ENCODE measurements at regions not wholly inside any gene's neighbourhood (a gene's known extent, or its start where the extent isn't known, plus 50 kb on each side); places are given as distances from the start of the nearest gene placed in this dataset.

DNA sequence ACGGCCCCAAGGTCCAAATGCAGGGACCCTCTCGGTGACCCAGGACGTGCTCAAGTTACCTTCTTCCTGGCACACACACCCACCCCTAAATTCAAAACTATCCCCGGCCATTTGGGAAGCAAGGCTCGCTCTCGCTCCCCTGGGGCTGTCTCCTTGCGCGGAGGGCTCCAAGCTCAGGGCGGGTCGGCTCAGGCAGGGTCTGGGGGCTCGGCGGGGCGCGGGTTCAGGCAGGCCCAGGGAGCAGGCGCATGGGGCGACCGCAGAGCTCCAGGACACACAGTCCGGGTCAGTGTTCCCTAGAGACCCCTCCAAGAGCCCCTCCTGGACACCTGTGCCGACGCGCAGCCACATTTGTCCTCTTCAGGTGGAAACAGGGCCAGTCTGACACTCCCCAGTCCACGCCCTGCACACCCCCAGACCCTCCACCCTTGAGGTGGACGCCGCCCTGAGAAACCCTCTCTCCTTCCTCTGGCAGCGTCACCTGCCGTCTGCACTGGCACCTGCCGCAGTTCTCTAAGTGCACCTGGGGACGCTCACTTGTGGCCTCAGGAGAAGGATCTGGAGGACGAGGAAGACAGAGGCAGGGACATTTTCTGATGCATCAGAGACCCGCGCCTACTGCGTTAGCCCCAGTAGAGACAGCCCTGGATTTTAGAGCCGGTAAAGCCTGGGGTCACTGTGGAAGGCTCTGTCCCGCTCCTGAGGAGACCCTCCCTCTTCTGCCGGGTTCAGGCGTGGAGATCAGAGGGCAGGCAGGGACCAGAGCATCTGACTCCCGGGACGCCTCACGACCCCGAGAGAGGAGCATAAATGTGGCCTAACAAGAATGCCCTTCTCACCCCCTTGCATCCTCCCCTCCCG is 138.8 kb downstream of the TWIST2 start:
- Histone ChIP-seq H3K27me3 (peaks cover 0 to 13% of the 10 kb centered on the region in 2 donors), H3K36me3 (no peaks in the 10 kb centered on the region), H3K9me3 (no peaks in the 10 kb centered on the region), H3K4me3 (no peak overlapping the region), H3K4me1 (no peaks in the 10 kb centered on the region), H3K27ac (no peak overlapping the region)
- peak in 1 of 2 donors; percentile 54 for DNase-seq
- TF ChIP-seq, protein P1, sequence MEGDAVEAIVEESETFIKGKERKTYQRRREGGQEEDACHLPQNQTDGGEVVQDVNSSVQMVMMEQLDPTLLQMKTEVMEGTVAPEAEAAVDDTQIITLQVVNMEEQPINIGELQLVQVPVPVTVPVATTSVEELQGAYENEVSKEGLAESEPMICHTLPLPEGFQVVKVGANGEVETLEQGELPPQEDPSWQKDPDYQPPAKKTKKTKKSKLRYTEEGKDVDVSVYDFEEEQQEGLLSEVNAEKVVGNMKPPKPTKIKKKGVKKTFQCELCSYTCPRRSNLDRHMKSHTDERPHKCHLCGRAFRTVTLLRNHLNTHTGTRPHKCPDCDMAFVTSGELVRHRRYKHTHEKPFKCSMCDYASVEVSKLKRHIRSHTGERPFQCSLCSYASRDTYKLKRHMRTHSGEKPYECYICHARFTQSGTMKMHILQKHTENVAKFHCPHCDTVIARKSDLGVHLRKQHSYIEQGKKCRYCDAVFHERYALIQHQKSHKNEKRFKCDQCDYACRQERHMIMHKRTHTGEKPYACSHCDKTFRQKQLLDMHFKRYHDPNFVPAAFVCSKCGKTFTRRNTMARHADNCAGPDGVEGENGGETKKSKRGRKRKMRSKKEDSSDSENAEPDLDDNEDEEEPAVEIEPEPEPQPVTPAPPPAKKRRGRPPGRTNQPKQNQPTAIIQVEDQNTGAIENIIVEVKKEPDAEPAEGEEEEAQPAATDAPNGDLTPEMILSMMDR (IDR thresholded peaks at IDR 0.05): no peak
- intact Hi-C loops (cut with DNase I; ENCODE audit: low total_unique reads): no loop called here

DNA sequence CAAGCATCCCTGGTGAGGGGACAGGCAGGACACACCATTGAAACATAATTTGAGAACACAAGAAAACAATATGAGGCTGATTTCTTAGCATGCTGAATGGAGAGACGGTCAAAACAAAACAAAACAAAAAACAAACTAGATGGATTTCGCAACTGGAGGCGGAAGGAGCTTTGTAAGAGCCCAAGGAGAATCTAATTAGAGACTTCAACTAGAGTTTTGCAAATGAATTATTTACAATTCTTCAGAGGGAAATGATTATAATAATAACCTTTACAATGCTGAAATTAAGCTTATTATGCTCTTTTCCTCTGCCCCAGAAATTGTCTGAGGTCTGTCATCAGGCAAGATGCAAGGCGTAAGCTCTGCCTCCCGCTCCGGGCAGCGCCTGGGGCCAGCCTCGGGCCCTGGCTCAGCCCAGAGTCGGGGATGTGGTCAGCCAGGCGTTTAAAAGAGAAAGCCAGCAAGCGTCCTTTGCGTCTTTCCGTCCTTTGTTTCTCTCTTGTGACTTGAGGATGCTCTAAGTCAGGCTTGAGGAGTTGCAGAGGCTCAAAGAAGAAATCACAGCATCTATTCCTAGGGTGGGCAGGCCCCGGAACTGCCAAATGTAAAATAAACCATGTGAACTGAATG is 139.6 kb downstream of the TWIST2 start:
- no peaks in the 10 kb centered on the region for H3K36me3 ChIP-seq
- no peak overlapping the region for H3K4me3 ChIP-seq
- H3K27ac ChIP-seq: no peak overlapping the region
- peak in 1 of 2 donors; percentile 32 for DNase-seq
- no peaks in the 10 kb centered on the region for H3K9me3 ChIP-seq
- intact Hi-C loops (cut with DNase I; ENCODE audit: low total_unique reads): no loop called here
- no peaks in the 10 kb centered on the region for H3K4me1 ChIP-seq
- TF ChIP-seq, protein P1 (IDR thresholded peaks at IDR 0.05): no peak
- H3K27me3 ChIP-seq: peaks cover 0 to 13% of the 10 kb centered on the region in 2 donors

DNA sequence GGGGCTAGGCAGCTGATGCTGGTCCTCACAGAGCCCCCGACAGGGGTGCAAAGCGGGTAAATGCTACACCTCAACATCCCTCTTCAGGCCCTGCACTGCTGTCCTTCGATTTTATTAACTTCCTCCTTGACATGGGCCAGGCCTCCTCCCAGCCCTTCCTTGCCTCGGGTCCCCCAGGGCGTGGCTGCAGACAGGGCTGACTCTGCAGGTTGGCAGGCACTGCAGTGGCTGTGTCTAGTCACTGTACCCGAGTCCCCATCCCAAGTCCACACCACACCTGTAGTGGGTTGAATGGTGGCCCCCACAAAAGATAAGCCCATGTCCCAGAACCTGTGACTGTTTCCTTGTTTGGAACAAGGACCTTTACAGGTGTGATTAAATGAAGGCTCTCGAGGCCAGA is 140.2 kb downstream of the TWIST2 start:
- intact Hi-C loops (cut with DNase I; ENCODE audit: low total_unique reads): no loop called here
- Histone ChIP-seq H3K27ac (no peak overlapping the region), H3K4me3 (no peak overlapping the region), H3K27me3 (peaks cover 0 to 13% of the 10 kb centered on the region in 2 donors), H3K4me1 (no peaks in the 10 kb centered on the region), H3K9me3 (no peaks in the 10 kb centered on the region), H3K36me3 (no peaks in the 10 kb centered on the region)
- TF ChIP-seq, protein P1 (IDR thresholded peaks at IDR 0.05): no peak
- peak in 1 of 2 donors; percentile 38 for DNase-seq

DNA sequence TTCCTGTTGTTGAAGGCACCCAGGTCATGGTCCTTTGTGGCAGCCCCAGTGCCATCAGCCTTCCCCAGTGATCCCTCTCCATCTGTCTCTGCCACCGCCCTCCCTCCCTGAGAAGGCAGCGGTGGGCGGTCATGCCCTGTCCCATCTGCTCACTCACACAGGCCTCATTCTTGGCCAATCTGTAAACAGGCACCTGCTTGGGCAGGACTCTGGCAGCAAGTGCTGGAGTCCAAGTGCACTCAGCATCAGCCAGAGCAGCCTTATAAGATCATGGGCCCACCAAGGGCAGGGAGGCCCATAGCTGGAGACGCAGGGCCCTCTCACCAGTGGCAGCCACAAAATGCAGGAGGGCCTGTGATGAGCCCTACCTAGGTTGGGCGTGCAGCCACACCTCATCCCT is 140.9 kb downstream of the TWIST2 start:
- intact Hi-C loops (cut with DNase I; ENCODE audit: low total_unique reads): no loop called here
- Histone ChIP-seq H3K27me3 (peaks cover 0 to 13% of the 10 kb centered on the region in 2 donors), H3K9me3 (no peaks in the 10 kb centered on the region), H3K4me1 (no peaks in the 10 kb centered on the region), H3K4me3 (no peak overlapping the region), H3K36me3 (no peaks in the 10 kb centered on the region), H3K27ac (no peak overlapping the region)
- TF ChIP-seq, protein P1 (IDR thresholded peaks at IDR 0.05): no peak
- peak in 1 of 2 donors; percentile 31 for DNase-seq

DNA sequence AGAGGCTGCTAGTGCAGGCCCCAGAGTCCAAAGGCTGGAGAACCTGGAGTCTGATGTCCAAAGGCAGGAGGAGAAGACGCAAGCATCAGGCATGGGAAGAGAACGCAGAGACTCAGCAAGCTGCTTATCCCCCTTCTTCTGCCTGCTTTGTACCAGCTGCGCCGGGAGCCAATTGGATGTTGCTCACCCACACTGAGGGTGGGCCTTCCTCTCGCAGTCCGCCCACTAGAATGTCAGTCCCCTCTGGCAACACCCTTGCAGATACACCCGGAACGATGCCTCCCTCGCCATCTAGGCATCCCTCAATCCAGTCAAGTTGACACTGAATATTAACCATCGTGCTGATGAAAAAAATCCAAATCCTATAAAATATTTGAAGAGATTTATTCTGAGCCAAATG is 141.6 kb downstream of the TWIST2 start:
- TF ChIP-seq, protein P1 (IDR thresholded peaks at IDR 0.05): no peak
- Histone ChIP-seq H3K36me3 (no peaks in the 10 kb centered on the region), H3K27me3 (peaks cover 0 to 13% of the 10 kb centered on the region in 2 donors), H3K9me3 (peaks cover 0 to 3% (median 0%) of the 10 kb centered on the region in 3 donors), H3K4me1 (no peaks in the 10 kb centered on the region), H3K4me3 (no peak overlapping the region), H3K27ac (no peak overlapping the region)
- intact Hi-C loops (cut with DNase I; ENCODE audit: low total_unique reads): no loop called here
- DNase-seq: peak in 1 of 2 donors; percentile 33

Data from tibial artery (tissue), 4 donors.